DOHH2 (cell line): ENCODE measurements at regions not wholly inside any gene's neighbourhood (a gene's known extent, or its start where the extent isn't known, plus 50 kb on each side); places are given as distances from the start of the nearest gene placed in this dataset.

Source experiments
- H3F3A ChIP-seq: fragments of 200-600 bp; sonication (generic), shearing (Covaris generic); 2 replicates; pipeline ENCODE4 v1.6.0; 2016; ENCODE audit warnings: antibody characterized with exemption, mild to moderate bottlenecking; ENCODE audit not compliant: control insufficient read depth, insufficient read depth
- H3K27ac ChIP-seq: fragments of 200-600 bp; sonication (generic); 2 replicates; pipeline ENCODE4 v1.5.1; 2014; ENCODE audit warnings: low read depth, mild to moderate bottlenecking, low read length, moderate library complexity
- H3K27me3 ChIP-seq: fragments of 200-600 bp; sonication (generic); 2 replicates; pipeline ENCODE4 v1.6.1; 2014; ENCODE audit warnings: mild to moderate bottlenecking, low read length, mixed read lengths; ENCODE audit not compliant: control insufficient read depth
- H3K36me3 ChIP-seq: fragments of 200-600 bp; sonication (generic); 2 replicates; pipeline ENCODE4 v1.6.1; 2014; ENCODE audit warnings: mild to moderate bottlenecking, low read length, moderate library complexity, mixed read lengths; ENCODE audit not compliant: control insufficient read depth
- H3K4me1 ChIP-seq: fragments of 200-600 bp; sonication (generic); 2 replicates; pipeline ENCODE4 v1.6.1; 2014; ENCODE audit warnings: mild to moderate bottlenecking, low read length, mixed read lengths; ENCODE audit not compliant: control insufficient read depth
- H3K4me2 ChIP-seq: fragments of 200-600 bp; sonication (generic); 2 replicates; pipeline ENCODE4 v1.6.0; 2014; ENCODE audit warnings: mild to moderate bottlenecking, low read length, moderate library complexity
- H3K4me3 ChIP-seq: fragments of 200-600 bp; sonication (generic); 2 replicates; pipeline ENCODE4 v1.5.1; 2014; ENCODE audit warnings: mild to moderate bottlenecking, low read length, mixed read lengths
- H3K79me2 ChIP-seq: fragments of 200-600 bp; sonication (generic); 2 replicates; pipeline ENCODE4 v1.6.1; 2014; ENCODE audit warnings: mild to moderate bottlenecking, low read length, mixed read lengths; ENCODE audit not compliant: control insufficient read depth
- H3K9me2 ChIP-seq: fragments of 200-600 bp; sonication (generic); replicated peaks from 2 replicates; pipeline ENCODE4 v1.6.1; 2014; ENCODE audit warnings: mild to moderate bottlenecking, low read length, mixed read lengths; ENCODE audit not compliant: control insufficient read depth
- H3K9me3 ChIP-seq: fragments of 200-600 bp; sonication (generic); 2 replicates; pipeline ENCODE4 v1.6.1; 2014; ENCODE audit warnings: antibody characterized with exemption, low read length, mixed read lengths; ENCODE audit not compliant: control insufficient read depth, insufficient read depth
- H4K20me1 ChIP-seq: fragments of 200-600 bp; sonication (generic); 2 replicates; pipeline ENCODE4 v1.6.0; 2014; ENCODE audit warnings: low read depth, mild to moderate bottlenecking, antibody characterized with exemption, low read length, moderate library complexity; ENCODE audit not compliant: control insufficient read depth, insufficient read depth
- EZH2phosphoT487 ChIP-seq: fragments of 200-600 bp; sonication (generic); IDR thresholded peaks from 2 replicates; pipeline ENCODE4 v1.6.1; 2017; ENCODE audit warnings: borderline replicate concordance, mild to moderate bottlenecking, antibody characterized with exemption, low read length, moderate library complexity, mixed read lengths
- TF ChIP-seq, protein P1 (sequence below): fragments of 200-600 bp; sonication (generic); IDR thresholded peaks from one replicate; pipeline ENCODE4 v1.5.1; 2014; ENCODE audit warnings: antibody characterized with exemption, mild to moderate bottlenecking, low read depth, low read length; ENCODE audit not compliant: poor library complexity, severe bottlenecking

DNA sequence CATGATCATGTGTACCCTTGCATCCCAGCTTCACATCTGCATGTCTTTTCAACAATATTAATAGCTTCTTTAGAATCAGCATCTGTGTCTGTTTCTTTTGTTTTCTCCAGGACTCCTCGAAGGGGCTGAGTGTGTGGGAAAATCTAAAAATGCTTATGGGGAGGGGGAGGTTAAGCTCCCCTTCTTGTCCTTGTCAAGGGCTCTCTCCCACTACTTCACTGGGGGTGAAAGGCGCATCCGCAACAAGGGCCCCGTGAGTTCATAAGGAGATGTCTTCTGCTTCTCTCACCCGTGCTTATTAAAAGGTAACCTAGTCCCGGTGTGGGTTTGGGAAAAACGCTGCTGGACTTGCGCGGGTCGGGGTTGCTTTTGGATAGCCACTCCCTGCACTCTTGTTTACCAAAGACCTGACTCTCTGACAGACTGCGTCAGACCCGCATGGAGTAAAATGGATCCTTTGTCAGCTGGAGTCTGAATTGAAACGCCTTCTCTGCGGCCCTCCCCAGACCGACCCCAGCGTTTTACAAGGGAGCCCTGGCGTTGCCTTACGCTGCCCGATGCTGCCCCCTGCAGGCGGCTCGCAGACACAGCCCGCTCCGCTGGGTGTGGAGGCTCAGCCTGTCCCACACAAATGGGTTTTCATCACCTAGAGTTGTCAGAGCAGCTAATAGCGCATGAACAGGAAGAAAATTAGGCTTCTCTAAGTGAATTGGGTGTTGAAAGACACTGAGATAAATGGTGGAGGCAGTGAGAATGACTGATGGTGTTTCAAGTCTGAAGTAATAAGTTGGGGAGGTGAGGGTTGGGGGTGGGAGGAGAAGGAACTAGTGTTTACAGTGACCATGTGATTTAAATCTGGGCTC lies 53.8 kb downstream of the IER5 start:
- Histone ChIP-seq H3K27me3 (peaks cover 36% of the 10 kb centered on the region), H3K9me3 (no peaks in the 10 kb centered on the region), H3K9me2 (no peaks in the 10 kb centered on the region), H3K79me2 (no peaks in the 10 kb centered on the region), H3K27ac (no peak overlapping the region), H3F3A (no peaks in the 10 kb centered on the region), H3K4me3 (no peak overlapping the region), H3K36me3 (no peaks in the 10 kb centered on the region), H4K20me1 (peaks cover 12% of the 10 kb centered on the region), H3K4me1 (peaks cover 18% of the 10 kb centered on the region), H3K4me2 (no peak overlapping the region)
- no peak for TF ChIP-seq EZH2phosphoT487
- TF ChIP-seq, protein P1, sequence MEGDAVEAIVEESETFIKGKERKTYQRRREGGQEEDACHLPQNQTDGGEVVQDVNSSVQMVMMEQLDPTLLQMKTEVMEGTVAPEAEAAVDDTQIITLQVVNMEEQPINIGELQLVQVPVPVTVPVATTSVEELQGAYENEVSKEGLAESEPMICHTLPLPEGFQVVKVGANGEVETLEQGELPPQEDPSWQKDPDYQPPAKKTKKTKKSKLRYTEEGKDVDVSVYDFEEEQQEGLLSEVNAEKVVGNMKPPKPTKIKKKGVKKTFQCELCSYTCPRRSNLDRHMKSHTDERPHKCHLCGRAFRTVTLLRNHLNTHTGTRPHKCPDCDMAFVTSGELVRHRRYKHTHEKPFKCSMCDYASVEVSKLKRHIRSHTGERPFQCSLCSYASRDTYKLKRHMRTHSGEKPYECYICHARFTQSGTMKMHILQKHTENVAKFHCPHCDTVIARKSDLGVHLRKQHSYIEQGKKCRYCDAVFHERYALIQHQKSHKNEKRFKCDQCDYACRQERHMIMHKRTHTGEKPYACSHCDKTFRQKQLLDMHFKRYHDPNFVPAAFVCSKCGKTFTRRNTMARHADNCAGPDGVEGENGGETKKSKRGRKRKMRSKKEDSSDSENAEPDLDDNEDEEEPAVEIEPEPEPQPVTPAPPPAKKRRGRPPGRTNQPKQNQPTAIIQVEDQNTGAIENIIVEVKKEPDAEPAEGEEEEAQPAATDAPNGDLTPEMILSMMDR: peak; percentile 97

DNA sequence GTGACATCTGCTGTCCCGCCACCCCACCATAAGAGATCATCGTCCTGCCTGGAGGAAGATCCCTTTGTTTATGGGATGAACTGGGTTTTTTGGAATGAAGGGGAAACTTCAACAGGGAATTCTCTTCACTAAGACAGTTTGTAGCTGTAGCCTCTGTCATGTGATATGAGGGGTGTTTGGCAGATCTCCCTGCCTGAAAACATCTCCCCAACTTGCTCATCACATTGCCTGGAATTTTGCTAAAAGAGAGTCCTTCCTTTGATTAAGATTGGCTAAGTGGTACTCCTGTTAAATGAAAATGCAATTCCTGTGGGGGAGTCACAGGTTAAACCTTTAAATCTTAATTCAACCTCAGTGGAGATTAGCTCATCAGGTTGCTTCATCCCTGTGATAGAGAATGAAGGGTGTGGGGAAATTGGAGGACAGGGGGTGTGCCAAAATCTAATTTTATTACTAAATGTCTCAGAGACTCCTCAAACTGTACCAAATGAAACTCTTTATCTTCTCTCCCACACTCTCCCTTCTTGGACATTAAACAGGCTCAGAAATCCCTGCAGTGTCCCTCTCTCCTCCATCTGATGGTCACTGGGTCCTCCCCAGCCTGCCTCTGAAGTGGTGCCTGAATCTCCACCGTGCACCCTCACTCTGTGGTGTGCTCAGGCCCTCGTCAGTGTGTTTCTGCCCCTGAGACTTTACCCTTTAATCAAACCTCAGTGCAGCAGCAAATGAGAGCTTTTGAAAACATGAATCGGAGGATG lies 54.8 kb downstream of the IER5 start:
- Histone ChIP-seq H4K20me1 (peaks cover 12% of the 10 kb centered on the region), H3F3A (no peaks in the 10 kb centered on the region), H3K27ac (no peak overlapping the region), H3K36me3 (no peaks in the 10 kb centered on the region), H3K4me3 (no peak overlapping the region), H3K4me2 (no peak overlapping the region), H3K79me2 (no peaks in the 10 kb centered on the region), H3K4me1 (peaks cover 18% of the 10 kb centered on the region), H3K9me2 (no peaks in the 10 kb centered on the region), H3K27me3 (peaks cover 36% of the 10 kb centered on the region), H3K9me3 (no peaks in the 10 kb centered on the region)
- no peak for TF ChIP-seq EZH2phosphoT487
- TF ChIP-seq, protein P1: no peak

DNA sequence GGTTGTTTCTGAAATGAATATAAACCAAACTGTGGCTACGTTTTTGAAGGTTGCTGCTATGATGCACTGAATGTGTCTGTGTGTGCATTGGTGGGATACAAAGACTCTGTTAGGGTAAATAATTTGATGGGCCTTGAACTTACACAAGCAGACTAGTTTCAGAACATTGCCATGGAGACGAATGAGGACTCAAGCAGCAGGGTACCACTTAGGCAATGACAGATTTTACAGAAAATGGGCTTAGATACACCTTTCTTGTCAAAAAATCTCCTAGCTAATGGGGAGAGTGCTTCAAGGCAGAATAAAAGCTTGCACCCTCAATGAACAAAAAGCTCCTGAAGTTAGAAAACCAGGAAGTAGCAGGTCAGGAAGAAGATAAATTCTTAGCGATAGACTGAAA lies 55.7 kb downstream of the IER5 start:
- Histone ChIP-seq H3K79me2 (no peaks in the 10 kb centered on the region), H3K27me3 (peaks cover 34% of the 10 kb centered on the region), H3K4me3 (no peak overlapping the region), H3K36me3 (no peaks in the 10 kb centered on the region), H3F3A (no peaks in the 10 kb centered on the region), H3K9me3 (no peaks in the 10 kb centered on the region), H4K20me1 (peaks cover 12% of the 10 kb centered on the region), H3K27ac (no peak overlapping the region), H3K4me2 (no peak overlapping the region), H3K9me2 (no peaks in the 10 kb centered on the region), H3K4me1 (peaks cover 25% of the 10 kb centered on the region)
- TF ChIP-seq, protein P1: no peak
- no peak for TF ChIP-seq EZH2phosphoT487
